Subcutaneous abdominal adipose tissue (tissue), 5 donors: ENCODE measurements at regions not wholly inside any gene's neighbourhood (a gene's known extent, or its start where the extent isn't known, plus 50 kb on each side); places are given as distances from the start of the nearest gene placed in this dataset.
"Not testable (repeated sequence)": the region's sequence is repeated elsewhere in the genome, so short reads cannot be mapped to it uniquely, and the experiment has no call there.

Source experiments
- H3K27ac ChIP-seq: one replicate; pipeline ENCODE4 v1.7.0; 2013; ENCODE audit warnings: low read depth, mild to moderate bottlenecking, inconsistent platforms, low read length, moderate library complexity
- H3K27me3 ChIP-seq, 5 donors: one replicate each; pipeline ENCODE4 v1.7.0; 2013; ENCODE audit warnings: low read length in 5 of 5, inconsistent platforms in 1 of 5; ENCODE audit not compliant: control insufficient read depth in 5 of 5, insufficient read depth in 4 of 5
- H3K36me3 ChIP-seq, 5 donors: one replicate each; pipeline ENCODE4 v1.7.0; 2013; ENCODE audit warnings: low read length in 5 of 5; ENCODE audit not compliant: control insufficient read depth in 5 of 5, insufficient read depth in 5 of 5
- H3K4me1 ChIP-seq, 5 donors: one replicate each; pipeline ENCODE4 v1.7.0; 2013; ENCODE audit warnings: low read length in 5 of 5, mild to moderate bottlenecking in 3 of 5, moderate library complexity in 1 of 5; ENCODE audit not compliant: control insufficient read depth in 5 of 5, insufficient read depth in 5 of 5
- H3K4me3 ChIP-seq, 5 donors: one replicate each; pipeline ENCODE4 v1.7.0; 2013; ENCODE audit warnings: low read length in 5 of 5, low read depth in 1 of 5
- H3K9ac ChIP-seq, 5 donors: one replicate each; pipeline ENCODE4 v1.7.0; 2013; ENCODE audit warnings: low read length in 5 of 5, mild to moderate bottlenecking in 4 of 5, moderate library complexity in 3 of 5
- H3K9me3 ChIP-seq, 5 donors: one replicate each; pipeline ENCODE4 v1.7.0; 2013; ENCODE audit warnings: low read length in 5 of 5; ENCODE audit not compliant: control insufficient read depth in 5 of 5
- donor health status: healthy.
- donor health status: healthy.
- donor health status: healthy.
- donor health status: healthy.
- donor health status: healthy.

DNA sequence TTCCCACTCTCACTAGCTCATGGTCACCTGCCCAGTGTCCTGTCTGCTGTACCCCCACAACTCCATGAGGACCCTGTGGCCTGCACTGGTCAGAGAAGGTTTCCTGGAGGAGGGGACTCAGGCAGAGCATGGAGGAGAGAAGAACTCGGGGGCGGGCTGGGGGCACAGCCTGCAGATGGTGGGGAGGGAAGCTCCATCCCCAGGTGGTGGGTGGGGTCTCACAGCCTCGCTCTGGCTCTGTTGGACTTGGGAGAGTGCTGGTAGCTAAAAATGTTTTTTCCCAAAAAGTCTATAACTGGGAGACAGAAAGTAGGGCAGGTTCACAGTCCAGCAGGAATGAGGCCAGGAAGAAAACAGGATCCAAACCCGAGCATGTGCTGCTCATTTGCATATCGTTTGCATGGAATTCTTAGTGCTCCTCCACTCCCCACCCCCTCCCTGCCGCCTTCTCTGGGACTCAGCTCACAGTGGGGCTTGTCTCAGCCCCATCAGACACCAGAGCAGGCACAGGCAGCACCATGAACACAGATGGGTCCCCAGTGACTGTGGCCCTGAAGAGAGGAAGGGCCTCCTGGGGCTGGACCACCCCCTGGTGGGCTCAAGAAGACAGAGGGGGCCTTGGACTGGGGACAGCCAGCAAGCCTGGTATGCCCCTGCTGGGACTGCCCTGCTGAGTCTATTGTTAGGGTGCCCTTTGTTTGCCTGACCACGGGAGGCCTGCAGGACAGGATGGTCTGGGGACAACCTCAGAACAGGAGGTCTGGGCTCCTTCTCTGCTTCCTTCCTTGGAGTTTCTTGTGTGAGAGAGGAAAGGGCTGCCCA, 67.0 kb upstream of the SFSWAP start:
- Histone ChIP-seq H3K27me3 (peaks cover 2 to 22% (median 7%) of the 10 kb centered on the region in 5 donors), H3K4me1 (no peaks in the 10 kb centered on the region), H3K36me3 (no peaks in the 10 kb centered on the region), H3K9ac (no peak overlapping the region), H3K27ac (no peak overlapping the region), H3K9me3 (no peaks in the 10 kb centered on the region), H3K4me3 (no peak overlapping the region)

DNA sequence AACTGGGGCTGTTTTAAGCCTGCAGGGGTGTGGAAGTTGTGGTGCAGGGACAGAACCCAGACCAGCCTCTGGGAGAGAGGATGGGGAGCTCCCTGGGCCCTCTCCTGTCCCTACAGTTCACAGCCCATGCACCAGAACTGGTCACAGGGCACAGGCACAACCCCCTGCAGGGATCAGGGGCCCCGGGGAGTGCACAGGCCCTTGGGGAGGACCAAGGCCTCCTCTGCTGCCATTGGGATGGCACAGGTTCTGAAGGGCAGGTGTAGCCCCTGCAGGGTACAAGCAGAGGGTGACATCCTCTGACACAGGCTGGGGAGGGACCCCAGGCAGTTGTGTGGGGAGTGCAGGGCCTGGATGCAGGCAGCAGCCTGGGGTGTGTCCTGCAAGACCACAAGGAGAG, 66.4 kb upstream of the SFSWAP start:
- Histone ChIP-seq H3K27ac (no peak overlapping the region), H3K9me3 (no peaks in the 10 kb centered on the region), H3K36me3 (no peaks in the 10 kb centered on the region), H3K4me1 (no peaks in the 10 kb centered on the region), H3K27me3 (peaks cover 0 to 16% (median 7%) of the 10 kb centered on the region in 5 donors), H3K4me3 (no peak overlapping the region), H3K9ac (no peak overlapping the region)

DNA sequence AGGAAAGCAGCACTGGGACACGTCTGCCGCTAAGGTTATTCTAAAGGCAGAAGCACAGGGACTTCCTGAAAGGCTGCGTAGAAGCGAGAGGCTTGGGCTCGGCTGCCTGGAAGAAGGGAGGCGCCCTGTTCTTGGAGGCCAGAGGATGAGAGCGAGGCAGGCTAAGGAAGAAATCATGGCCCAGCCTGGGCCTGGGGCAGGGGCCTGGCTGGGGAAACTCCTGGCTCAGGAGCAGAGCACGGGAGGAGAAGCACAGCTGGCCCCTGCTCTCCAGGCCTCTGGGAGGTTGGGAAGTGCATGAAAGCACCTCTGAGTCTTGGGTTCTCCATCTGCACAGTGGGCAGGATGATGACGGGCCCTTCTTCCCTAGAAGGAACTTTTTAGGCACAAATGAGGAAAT, 66.0 kb upstream of the SFSWAP start:
- H3K27ac ChIP-seq, H3K9ac ChIP-seq, H3K4me1 ChIP-seq, H3K9me3 ChIP-seq, H3K4me3 ChIP-seq, H3K36me3 ChIP-seq: not testable (repeated sequence)
- H3K27me3 ChIP-seq, result peaks cover 0 to 14% (median 6%) of the 10 kb centered on the region in 5 donors

DNA sequence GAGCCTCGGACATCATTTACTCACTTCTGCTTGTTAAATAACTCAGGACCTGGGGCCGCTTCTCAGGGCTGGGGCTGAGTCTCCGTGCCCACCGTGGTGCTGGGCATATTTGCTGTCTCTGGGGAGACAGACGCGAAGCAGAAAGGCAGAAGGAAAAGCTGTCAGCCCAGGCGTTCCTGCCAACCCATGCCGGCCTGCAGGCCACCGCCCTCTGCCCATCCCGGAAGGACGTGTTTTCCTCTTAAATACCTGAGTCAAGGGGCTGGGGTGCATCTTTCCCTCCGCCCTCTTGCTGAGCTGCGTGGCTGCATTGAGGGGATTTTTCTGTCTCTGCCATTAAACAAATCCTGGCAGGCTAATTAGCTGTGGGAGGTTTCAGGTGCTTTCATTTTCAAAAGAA, 65.3 kb upstream of the SFSWAP start:
- not testable (repeated sequence) for H3K9ac ChIP-seq, H3K36me3 ChIP-seq, H3K4me1 ChIP-seq, H3K4me3 ChIP-seq, H3K27ac ChIP-seq, H3K9me3 ChIP-seq
- peaks cover 0 to 14% (median 3%) of the 10 kb centered on the region in 5 donors for H3K27me3 ChIP-seq

DNA sequence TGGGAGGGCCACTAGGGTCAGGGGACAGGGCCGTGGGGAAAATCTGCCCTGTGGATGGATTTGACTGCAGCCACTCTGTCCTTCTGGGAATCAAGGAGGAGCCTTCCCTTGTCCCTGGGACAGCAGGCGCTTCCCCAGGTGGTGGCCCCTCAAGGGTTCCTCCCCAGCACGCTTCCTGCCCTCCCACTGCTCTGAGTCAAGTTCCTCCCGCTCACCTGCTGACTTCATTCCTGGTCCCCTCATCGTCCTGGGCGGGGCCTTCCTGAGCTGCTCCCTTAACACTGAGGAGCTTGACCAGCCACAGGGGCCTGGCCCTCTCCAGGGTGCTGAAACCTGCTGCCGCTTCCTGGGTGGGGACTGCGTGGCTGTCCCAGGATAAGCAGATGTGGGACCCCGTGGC, 64.4 kb upstream of the SFSWAP start:
- H3K9me3 ChIP-seq, H3K36me3 ChIP-seq, H3K9ac ChIP-seq, H3K4me3 ChIP-seq, H3K27ac ChIP-seq, H3K4me1 ChIP-seq: not testable (repeated sequence)
- peaks cover 0 to 14% (median 3%) of the 10 kb centered on the region in 5 donors for H3K27me3 ChIP-seq

DNA sequence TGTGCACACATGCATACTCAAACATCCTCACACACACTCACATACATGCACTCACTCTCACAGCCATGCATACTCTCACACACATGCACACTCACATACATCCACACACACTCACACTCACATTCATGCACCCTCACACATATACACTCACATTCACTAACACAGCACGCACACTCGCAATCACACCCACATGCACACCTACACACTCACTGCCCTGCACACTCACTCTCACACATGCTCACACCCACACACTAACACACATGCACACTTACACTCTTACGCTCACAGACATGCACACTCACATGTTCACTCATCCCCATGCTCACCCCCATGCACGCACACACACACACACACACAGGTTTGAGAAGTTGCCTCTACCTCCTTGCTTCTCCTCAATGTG, 63.2 kb upstream of the SFSWAP start:
- Histone ChIP-seq H3K4me1 (no peaks in the 10 kb centered on the region), H3K27ac (no peak overlapping the region), H3K36me3 (no peaks in the 10 kb centered on the region), H3K9me3 (no peaks in the 10 kb centered on the region), H3K27me3 (peaks cover 0 to 11% (median under 1%) of the 10 kb centered on the region in 5 donors), H3K9ac (no peak overlapping the region), H3K4me3 (no peak overlapping the region)

DNA sequence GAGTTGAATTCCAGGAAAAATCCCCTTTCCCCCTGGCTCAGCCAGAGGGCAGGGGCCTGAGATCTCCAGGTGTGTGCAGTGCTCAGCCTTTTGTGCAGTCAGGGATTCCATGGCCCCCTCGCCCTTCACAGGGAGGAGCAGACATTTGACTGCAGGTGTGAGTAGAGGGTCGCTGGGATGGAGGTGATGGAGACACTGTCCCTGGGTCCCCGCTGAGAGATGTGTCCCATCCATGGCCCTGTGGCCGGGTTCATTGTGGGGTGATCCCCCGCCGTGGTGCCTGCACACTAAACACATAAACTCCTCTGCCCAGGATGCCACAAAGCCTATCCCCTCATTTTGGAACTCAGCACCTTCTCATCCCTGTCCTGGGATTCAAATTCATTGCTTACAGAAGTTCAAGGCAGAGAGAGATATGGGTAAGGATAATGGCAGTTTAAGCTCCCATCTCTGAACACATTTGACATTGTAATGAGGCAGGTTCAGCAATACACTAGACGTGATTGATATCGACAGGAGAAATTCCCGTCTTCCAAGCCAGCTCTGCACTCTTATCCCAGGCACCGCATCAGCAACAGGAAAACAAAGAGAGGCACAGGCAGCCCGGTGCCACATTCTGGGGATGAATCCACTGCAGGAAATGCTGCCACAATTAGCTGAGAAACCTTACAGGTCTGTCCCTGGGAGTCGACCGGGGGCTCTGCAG, 55.3 kb upstream of the SFSWAP start:
- H3K27me3 ChIP-seq, result peaks cover 0 to 11% (median 0%) of the 10 kb centered on the region in 5 donors
- H3K27ac ChIP-seq, H3K4me1 ChIP-seq, H3K4me3 ChIP-seq, H3K36me3 ChIP-seq, H3K9me3 ChIP-seq, H3K9ac ChIP-seq: not testable (repeated sequence)

DNA sequence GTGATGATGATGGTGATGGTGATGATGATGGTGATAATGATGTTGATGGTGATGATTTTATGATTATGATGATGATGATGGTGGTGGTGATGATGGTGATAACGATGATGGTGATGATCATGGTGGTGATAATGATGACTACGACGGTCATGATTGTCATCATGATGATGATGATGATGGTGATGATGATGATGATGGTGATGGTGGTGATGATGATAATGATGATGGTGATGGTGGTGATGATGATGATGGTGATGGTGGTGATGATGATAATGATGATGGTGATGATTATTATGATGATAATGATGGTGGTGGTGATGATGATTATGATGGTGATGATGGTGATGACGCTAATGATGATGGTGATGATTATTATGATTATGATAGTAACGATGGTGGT, 54.1 kb upstream of the SFSWAP start:
- not testable (repeated sequence) for H3K27ac ChIP-seq, H3K9me3 ChIP-seq, H3K4me3 ChIP-seq, H3K36me3 ChIP-seq, H3K4me1 ChIP-seq, H3K9ac ChIP-seq
- H3K27me3 ChIP-seq, result peaks cover 0 to 11% (median 0%) of the 10 kb centered on the region in 5 donors

DNA sequence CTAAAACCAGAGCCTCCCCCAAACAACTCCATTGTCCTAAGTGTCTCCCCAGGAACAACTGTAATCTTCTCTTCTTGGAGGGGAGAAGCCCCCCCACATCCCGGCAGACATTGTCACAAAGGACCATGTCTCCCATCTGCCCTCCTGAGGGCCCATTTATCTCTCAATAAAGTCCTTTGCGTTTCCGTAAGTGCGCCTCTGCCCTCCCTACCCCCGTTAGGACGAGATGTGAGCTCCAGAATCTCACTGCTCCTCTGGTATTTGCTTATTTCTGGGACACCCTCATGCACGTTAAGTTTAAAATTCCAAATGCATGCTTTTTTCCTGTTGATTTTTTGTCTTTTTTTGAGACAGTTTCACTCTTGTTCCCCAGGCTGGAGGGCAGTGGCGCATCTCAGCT, 52.3 kb upstream of the SFSWAP start:
- not testable (repeated sequence) for H3K36me3 ChIP-seq, H3K4me3 ChIP-seq, H3K27ac ChIP-seq, H3K4me1 ChIP-seq, H3K9me3 ChIP-seq, H3K9ac ChIP-seq
- H3K27me3 ChIP-seq, result peaks cover 0 to 11% (median 0%) of the 10 kb centered on the region in 5 donors

DNA sequence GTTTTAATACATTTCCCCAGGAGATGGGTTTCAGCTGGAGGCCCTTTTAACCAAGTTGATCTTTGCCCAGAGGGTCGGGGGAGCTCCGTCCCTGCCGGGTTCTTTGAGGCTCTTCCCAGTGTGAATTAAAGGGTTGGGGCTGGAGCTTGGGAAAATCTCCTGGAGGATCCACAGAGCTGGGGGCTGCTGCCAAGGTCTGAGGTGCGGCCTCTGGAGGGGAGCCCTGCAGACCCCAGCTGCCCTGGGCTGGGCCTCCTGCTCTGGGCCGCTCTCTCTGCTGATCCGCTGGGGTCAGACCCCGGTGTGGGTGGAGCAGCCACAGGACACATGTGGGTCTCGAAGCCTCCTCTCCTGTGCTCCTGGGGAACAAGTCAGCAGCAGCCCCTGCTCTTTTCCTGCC, 51.4 kb upstream of the SFSWAP start:
- H3K4me1 ChIP-seq, H3K4me3 ChIP-seq, H3K36me3 ChIP-seq: not testable (repeated sequence)

More for the DNA sequence above, 51.4 kb upstream of the SFSWAP start:
- not testable (repeated sequence) for H3K27ac ChIP-seq, H3K9me3 ChIP-seq, H3K9ac ChIP-seq
- peaks cover 0 to 11% (median 0%) of the 10 kb centered on the region in 5 donors for H3K27me3 ChIP-seq
